CD4-positive, CD25-positive, alpha-beta regulatory T cell (primary cell): ENCODE measurements at regions not wholly inside any gene's neighbourhood (a gene's known extent, or its start where the extent isn't known, plus 50 kb on each side); places are given as distances from the start of the nearest gene placed in this dataset.

Source experiments
- ATAC-seq, 2 donors: fragments of 150-1000 bp; cut with Tn5 transposase; one replicate each; pipeline ENCODE4 v1.10.0; 2021; ENCODE audit warnings: low read depth in 2 of 2, moderate number of reproducible peaks in 2 of 2, moderate library complexity in 1 of 2
- DNase-seq, 3 donors: peaks; one replicate each; pipeline versions ENCODE4 v3.0.0 to v3.0.0-alpha.2; 2012 to 2022; ENCODE audit warnings: mixed read lengths in 1 of 3
- H3K27ac ChIP-seq: one replicate; pipeline ENCODE4 v1.7.0; 2013; ENCODE audit warnings: mild to moderate bottlenecking, low read length; ENCODE audit not compliant: insufficient read depth, poor library complexity, severe bottlenecking
- H3K27me3 ChIP-seq: one replicate; pipeline ENCODE4 v1.7.0; 2013; ENCODE audit warnings: low read length; ENCODE audit not compliant: control insufficient read depth, insufficient read depth
- H3K36me3 ChIP-seq: one replicate; pipeline ENCODE4 v1.7.0; 2013; ENCODE audit warnings: mild to moderate bottlenecking, low read length, moderate library complexity; ENCODE audit not compliant: control insufficient read depth, insufficient read depth
- H3K4me1 ChIP-seq: 2 replicates; pipeline ENCODE4 v1.7.0; 2013; ENCODE audit warnings: mild to moderate bottlenecking, low read length; ENCODE audit not compliant: insufficient read depth, control insufficient read depth, poor library complexity, severe bottlenecking
- H3K4me3 ChIP-seq: one replicate; pipeline ENCODE4 v1.7.0; 2013; ENCODE audit warnings: low read depth, mild to moderate bottlenecking, low read length, moderate library complexity
- H3K9me3 ChIP-seq, 2 experiments: 1 replicate in 1 of 2; 2 replicates in 1 of 2; pipeline ENCODE4 v1.7.0; 2013; ENCODE audit warnings: low read length in 2 of 2, mild to moderate bottlenecking in 1 of 2, moderate library complexity in 1 of 2; ENCODE audit not compliant: control insufficient read depth in 2 of 2
- H3K27ac Mint-ChIP-seq, 3 donors: one replicate each; pipeline ENCODE4 v1.8.0; 2020 to 2022; ENCODE audit warnings: mild to moderate bottlenecking in 3 of 3, mixed read lengths in 3 of 3, moderate library complexity in 2 of 3
- H3K27me3 Mint-ChIP-seq: one replicate; pipeline ENCODE4 v1.8.0; 2022; ENCODE audit warnings: mild to moderate bottlenecking, mixed read lengths
- H3K36me3 Mint-ChIP-seq: one replicate; pipeline ENCODE4 v1.8.0; 2020; ENCODE audit warnings: mixed read lengths
- H3K4me1 Mint-ChIP-seq, 4 donors: one replicate each; pipeline ENCODE4 v1.8.0; 2020 to 2022; ENCODE audit warnings: mixed read lengths in 4 of 4, mild to moderate bottlenecking in 1 of 4
- H3K4me3 Mint-ChIP-seq, 4 donors: one replicate each; pipeline ENCODE4 v1.8.0; 2020 to 2022; ENCODE audit warnings: mild to moderate bottlenecking in 4 of 4, mixed read lengths in 4 of 4, moderate library complexity in 3 of 4
- H3K9me3 Mint-ChIP-seq, 7 donors: one replicate each; pipeline ENCODE4 v1.8.0; 2020 to 2022; ENCODE audit warnings: mixed read lengths in 7 of 7, mild to moderate bottlenecking in 3 of 7, moderate library complexity in 2 of 7

DNA sequence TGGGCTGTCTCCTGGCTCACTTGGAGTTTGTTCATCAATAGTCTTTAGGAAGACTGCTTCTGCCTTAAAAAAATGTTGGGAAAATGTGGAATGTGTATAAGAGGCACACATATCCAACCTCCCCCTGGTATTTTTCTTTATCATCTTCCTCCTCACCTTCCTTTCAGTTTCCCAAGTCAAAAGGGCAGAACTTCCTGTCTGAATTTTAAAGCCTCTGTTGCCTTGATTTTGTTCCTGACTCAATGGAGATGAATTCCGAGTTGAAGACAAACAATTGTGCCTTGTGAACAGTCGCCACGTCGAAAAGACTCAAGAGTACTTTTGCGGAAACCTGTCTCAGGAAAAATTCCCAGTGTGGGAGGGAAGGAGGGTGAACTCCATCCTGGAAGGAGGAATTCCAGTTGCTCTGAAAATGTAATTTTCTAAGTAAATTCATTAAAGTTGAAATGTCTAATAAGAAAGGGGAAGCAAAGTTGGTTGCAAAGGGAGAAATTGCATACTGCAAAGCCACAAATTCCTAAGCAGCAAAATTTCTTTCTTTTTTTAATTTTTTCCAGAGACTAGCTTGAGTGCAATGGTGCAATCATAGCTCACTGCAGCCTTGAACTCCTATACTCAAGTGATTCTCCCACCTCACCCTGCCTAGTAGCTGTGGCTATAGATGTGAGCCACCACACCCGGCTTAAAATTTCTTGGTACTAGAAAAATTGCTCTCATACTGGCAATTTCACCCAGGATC, 50.2 kb upstream of the ELK3 start:
- peak overlapping the region in 1 of 4 donors; percentile 42 for H3K4me3 Mint-ChIP-seq

More for the DNA sequence above, 50.2 kb upstream of the ELK3 start:
- Mint-ChIP-seq H3K27me3 (peaks cover 4% of the 10 kb centered on the region), H3K27ac (peak overlapping the region in 1 of 3 donors; percentile 68), H3K9me3 (peaks cover 0 to 1% (median 0%) of the 10 kb centered on the region in 7 donors), H3K36me3 (no peaks in the 10 kb centered on the region), H3K4me1 (peaks cover 7 to 25% (median 14%) of the 10 kb centered on the region in 4 donors)
- Histone ChIP-seq H3K4me3 (peak overlapping the region; percentile 11), H3K4me1 (no peaks in the 10 kb centered on the region), H3K27ac (no peak overlapping the region), H3K36me3 (no peaks in the 10 kb centered on the region), H3K9me3 (no peaks in the 10 kb centered on the region), H3K27me3 (no peaks in the 10 kb centered on the region)
- ATAC-seq (no peak), DNase-seq (no peak)
